Choroid plexus epithelial cell (primary cell): ENCODE measurements at regions not wholly inside any gene's neighbourhood (a gene's known extent, or its start where the extent isn't known, plus 50 kb on each side); places are given as distances from the start of the nearest gene placed in this dataset.

Source experiments
- DNase-seq: peaks from one replicate; pipeline ENCODE4 v3.0.0-alpha.2; 2010; ENCODE audit warnings: low read depth
- H3K4me3 ChIP-seq: 2 replicates; pipeline ENCODE4 v1.5.1; 2011; ENCODE audit warnings: low read depth, mild to moderate bottlenecking, control low read depth, low read length, moderate library complexity
- CTCF ChIP-seq: conservative IDR thresholded peaks from 2 replicates; pipeline ENCODE4 v1.5.1; 2011; ENCODE audit warnings: low read depth, mild to moderate bottlenecking, control low read depth, inconsistent platforms, low read length, moderate library complexity

- H3K4me3 ChIP-seq = no peak overlapping the region
- TF ChIP-seq CTCF = no peak
- DNase-seq = no peak
Observed at GRCh38 chr7:41313171-41313570, 389.7 kb downstream of the INHBA start.

DNA sequence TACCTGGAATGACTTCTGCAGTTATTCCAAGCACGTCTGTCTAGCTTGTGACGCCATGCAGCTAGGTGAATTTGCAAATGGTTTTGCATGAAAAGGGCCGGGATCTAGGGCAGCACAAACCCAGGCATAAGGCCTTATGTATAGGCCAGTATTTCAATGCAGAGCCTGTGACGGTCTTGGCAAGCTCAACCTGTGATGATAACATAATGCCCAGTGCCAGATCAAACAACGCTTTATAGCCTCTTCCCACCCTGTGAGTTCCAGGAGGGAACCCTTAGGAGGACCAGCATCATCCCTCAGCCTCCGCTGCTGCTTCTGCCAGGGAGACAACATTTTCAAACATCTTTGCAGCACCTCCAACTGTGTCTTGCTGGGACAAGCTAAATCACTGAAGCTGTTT lies 390.7 kb downstream of the INHBA start:
- DNase-seq = no peak
- TF ChIP-seq CTCF = no peak
- H3K4me3 ChIP-seq = no peak overlapping the region

GRCh38 chr7:41311301-41311700 lies 391.6 kb downstream of the INHBA start:
- DNase-seq = no peak
- H3K4me3 ChIP-seq = no peak overlapping the region
- TF ChIP-seq CTCF = no peak

GRCh38 chr7:41306486-41306885 lies 396.4 kb downstream of the INHBA start:
- H3K4me3 ChIP-seq = no peak overlapping the region
- DNase-seq = no peak
- TF ChIP-seq CTCF = no peak

DNA sequence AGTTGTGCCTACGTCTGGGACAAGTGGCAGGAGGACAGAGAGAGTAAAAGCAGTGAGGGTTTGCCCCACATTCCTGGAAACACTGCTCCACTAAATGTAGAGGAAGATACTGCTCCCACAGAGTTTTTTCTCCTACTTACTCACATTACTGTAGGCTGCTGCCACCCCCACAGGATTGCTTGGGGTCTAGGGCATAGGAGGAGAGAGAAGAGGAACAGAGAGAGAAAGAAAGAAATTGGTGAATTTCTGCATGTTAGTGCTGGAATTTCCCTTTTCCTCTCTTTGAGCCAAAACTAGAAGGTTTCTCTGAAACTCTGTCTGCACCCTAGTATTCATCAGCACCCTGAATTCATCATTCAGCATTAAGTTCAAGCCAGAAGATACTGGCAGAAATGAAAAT lies 397.9 kb downstream of the INHBA start:
- no peak overlapping the region for H3K4me3 ChIP-seq
- TF ChIP-seq CTCF = no peak
- no peak for DNase-seq

- no peak for DNase-seq
- H3K4me3 ChIP-seq = no peak overlapping the region
- no peak for TF ChIP-seq CTCF
Observed at GRCh38 chr7:41303709-41304108, 399.2 kb downstream of the INHBA start.

GRCh38 chr7:41298409-41298808 lies 404.5 kb downstream of the INHBA start:
- no peak for TF ChIP-seq CTCF
- H3K4me3 ChIP-seq = no peak overlapping the region
- DNase-seq = no peak
